ENCODE measurements at regions not wholly inside any gene's neighbourhood (a gene's known extent, or its start where the extent isn't known, plus 50 kb on each side); places are given as distances from the start of the nearest gene placed in this dataset.

DNA sequence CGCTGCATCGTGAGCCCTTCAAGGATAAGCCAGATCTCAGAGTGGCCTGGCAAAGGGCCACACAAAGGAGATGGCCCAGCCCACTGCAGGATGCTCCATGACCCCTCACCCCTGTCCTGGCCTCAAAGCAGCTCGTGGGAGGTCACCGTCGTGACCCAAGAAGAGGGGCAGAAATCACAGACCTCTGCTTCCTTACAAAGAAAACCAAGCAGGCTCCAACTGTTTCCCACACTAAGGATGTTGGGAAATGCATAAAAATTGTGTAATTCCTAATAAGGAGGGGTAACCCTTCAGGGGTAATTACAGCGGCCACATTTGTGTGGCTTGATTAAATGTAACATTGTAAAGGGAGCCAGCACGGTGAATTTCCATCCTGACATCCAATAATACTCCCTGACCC lies 102.3 kb downstream of the BOD1L2 start:
- DNase-seq, result no peak

DNA sequence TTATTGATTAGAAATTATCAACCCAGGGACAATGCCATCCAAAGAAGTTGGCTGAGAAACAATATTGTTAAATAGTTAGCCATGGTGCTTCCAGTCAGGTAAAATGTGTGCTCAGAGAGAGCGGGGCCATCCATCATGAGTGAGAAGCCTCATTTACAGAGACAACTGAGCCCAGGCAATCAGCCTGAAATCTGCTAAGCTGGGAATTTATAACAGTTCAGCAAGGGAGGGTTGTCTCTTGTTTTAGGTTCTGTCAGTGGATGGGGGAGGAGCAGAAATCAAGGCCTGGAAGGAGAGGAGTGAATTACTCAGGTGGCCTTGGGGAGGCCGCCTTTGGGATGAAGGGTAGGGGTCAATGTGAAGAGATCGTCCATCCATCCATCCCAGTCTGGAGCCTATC lies 102.5 kb upstream of the ST8SIA3 start:
- no peak for DNase-seq

DNA sequence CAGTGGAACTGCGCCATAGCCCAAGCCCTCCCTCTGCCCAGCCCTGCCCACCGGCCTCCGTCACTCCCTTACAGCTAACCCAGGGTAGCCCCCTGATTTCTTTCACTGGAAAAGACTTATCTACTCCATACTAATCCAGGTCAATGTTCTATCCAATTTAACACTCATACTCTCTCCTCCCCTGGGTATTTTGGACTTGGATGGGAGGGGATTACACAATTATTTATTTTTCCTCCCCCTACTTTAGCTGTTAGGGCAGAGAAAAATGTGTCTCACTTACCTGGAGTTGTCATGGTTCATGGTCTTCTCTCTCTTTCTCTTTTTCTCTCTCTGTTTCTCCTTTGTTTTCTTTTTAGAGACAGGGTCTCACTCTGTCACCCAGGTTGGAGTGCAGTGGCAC lies 100.6 kb upstream of the ST8SIA3 start:
- DNase-seq, result no peak

GRCh38 chr18:57253903-57254302 lies 98.5 kb upstream of the ST8SIA3 start:
- no peak for DNase-seq

GRCh38 chr18:57258131-57258777 lies 94.1 kb upstream of the ST8SIA3 start:
- DNase-seq, result no peak

- DNase-seq, result no peak
Measured at GRCh38 chr18:57267368-57267925, 84.9 kb upstream of the ST8SIA3 start.

GRCh38 chr18:57269756-57270155 lies 82.6 kb upstream of the ST8SIA3 start:
- no peak for DNase-seq

- DNase-seq, result no peak
Measured at GRCh38 chr18:57270156-57270555, 82.2 kb upstream of the ST8SIA3 start.

- DNase-seq, result no peak
Measured at GRCh38 chr18:57273194-57273593, 79.2 kb upstream of the ST8SIA3 start.

DNA sequence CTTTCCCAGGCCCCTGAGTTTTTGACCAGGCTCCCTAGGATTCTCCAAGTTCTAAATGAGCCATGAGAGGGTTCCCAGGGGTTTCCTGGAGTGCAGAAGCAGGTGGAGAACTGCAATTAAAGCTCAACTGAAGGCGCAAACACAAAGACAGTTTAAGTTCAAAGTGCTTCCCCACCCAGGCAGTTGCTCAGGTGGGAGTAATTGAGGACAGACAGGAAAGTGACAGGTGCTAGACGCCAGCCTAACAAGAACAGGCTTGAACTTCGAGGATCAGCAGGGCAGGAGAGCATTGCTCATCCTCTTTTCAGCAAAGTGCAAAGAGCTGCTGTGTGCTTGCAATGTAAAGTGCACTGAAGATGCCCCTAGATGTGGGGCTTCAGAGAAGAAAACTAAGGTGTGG lies 77.2 kb upstream of the ST8SIA3 start:
- DNase-seq, result peak; percentile 78

DNA sequence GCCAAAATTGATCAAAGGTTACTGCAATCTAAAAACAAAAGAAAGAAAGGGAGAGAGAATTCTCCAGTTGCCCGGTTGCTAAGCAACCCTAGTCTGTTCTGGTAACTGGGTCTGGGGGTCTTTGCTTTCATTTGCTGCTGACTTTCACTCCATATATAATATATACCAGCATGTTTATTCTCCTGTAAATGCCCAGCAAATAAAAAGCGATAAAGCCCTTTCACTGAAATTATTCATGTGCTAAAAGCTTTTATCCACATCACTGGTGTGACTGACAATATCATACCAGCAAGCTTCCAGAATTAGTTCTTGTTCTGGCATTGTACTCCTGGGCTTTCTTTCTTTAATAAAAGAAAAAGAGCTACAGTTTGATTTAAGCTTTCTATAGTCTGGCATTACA lies 75.5 kb upstream of the ST8SIA3 start:
- peak; percentile 43 for DNase-seq

DNA sequence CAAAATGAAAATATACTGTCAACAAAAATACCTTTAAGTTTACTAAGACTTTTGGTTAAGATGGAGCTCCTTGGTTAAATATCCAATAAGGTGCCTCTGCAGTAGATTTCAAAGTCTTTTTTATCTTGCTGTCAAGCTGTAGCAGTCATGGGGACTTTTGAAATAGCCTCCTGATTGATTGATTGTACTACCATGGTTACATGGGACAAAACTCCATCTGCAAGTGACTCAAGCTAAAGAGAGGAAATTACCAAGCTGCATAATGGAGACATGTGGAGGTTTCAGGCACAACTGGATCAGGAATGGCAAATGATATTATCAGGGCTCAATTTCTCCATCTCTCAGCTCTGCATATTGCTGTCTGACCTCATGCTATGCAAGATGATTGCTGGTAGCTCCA lies 73.4 kb upstream of the ST8SIA3 start:
- no peak for DNase-seq

DNA sequence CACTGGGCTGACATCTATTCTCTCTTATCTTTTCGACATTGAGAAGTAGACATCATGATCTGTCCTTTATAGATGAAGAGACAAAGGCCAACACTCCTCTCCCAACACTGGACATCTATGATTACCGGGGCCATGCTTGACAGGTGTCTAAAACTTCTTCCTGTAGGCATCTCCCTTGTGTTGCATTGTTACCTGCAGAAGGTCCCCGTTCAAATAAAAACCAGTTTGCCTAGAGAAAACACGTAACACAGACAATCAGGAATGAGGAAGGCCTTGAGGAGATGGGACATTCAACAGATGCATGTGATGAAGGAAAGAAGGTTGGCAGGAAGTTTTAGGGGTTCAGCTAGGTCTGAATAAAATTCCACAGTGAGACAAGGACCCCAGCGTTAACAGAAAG lies 70.8 kb upstream of the ST8SIA3 start:
- DNase-seq, result no peak

GRCh38 chr18:57286949-57287348 lies 65.4 kb upstream of the ST8SIA3 start:
- no peak for DNase-seq

DNA sequence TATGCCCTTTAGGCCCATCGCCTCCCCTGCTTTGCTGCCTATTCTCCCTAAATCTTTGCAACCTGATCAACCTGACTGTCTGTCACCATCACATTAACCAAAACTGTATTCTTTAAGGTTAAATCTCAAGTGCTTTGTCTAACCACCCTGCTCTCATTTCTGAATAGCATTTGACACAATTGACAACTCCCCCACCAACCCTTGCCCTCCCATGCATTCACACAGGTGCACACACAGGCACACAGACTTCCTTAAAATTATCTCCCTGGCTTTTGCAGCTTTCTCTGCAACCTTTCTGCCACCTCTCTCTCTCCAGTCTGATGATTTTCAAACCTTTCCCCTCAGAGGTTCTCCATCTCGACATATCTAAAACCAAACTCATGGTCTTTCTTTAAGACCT lies 64.6 kb upstream of the ST8SIA3 start:
- DNase-seq, result no peak

- no peak for DNase-seq
Measured at GRCh38 chr18:57294547-57294946, 57.8 kb upstream of the ST8SIA3 start.

GRCh38 chr18:57296336-57296735 lies 56.0 kb upstream of the ST8SIA3 start:
- DNase-seq, result no peak

DNA sequence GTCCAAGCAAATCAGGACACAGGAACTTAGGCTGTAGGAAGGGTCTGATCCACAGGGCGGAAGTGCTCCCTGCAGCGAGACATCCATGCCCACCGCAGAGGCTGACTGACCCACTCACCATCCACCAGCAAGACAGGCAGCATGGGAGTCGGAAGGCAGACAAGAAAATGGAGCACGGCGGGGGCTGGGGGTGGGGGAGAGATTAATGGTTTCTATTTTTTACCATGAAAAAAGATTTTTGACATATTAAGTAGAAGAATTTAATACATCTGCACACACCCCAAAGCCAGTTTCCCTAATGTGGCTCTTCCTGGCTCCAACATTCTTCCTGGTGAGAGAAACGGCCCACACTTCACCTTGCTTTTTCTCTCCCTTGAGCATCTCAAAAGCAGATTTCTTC lies 55.1 kb upstream of the ST8SIA3 start:
- DNase-seq, result no peak

DNA sequence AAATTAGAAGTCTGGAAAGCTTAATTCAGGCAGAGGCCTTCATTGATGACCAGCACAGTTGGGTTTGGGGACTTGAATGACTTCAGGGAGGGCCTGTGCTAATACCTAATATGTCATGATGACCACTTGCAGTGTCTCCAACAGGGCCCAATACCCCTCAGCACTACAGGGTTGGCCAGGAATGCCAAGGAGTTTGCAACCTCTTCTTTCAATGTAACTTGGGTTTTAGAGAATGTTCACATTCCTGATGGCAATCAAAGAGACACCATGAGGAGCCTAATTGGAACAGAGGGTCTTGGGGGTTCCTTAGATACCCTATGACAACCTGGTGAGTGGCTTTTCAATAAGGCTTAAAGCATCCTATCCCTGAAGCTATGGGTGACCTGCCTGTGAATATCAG lies 52.4 kb upstream of the ST8SIA3 start:
- DNase-seq, result no peak

- no peak for DNase-seq
Measured at GRCh38 chr18:57301573-57302559, 50.5 kb upstream of the ST8SIA3 start.

Measured in DMS79 treated with DMSO at 0.1 percent for 48 hours (cell line).